Posterior vena cava (tissue), 2 donors: ENCODE measurements at regions not wholly inside any gene's neighbourhood (a gene's known extent, or its start where the extent isn't known, plus 50 kb on each side); places are given as distances from the start of the nearest gene placed in this dataset.

Experiments
- DNase-seq: peaks from one replicate; pipeline ENCODE4 v3.0.0-alpha.2; 2020; ENCODE audit warnings: low spot score
- intact Hi-C, 2 donors: fragments of 100-400 bp; cut with DNase I; formaldehyde crosslinking; loops; one replicate each; pipeline versions ENCODE4 v1.14.1 to v1.14.2; 2022 to 2023
- donor health status: DM: yes; HTN: yes; CAD: no.
- donor health status: DM: yes; HTN: yes; CAD: no.

DNA sequence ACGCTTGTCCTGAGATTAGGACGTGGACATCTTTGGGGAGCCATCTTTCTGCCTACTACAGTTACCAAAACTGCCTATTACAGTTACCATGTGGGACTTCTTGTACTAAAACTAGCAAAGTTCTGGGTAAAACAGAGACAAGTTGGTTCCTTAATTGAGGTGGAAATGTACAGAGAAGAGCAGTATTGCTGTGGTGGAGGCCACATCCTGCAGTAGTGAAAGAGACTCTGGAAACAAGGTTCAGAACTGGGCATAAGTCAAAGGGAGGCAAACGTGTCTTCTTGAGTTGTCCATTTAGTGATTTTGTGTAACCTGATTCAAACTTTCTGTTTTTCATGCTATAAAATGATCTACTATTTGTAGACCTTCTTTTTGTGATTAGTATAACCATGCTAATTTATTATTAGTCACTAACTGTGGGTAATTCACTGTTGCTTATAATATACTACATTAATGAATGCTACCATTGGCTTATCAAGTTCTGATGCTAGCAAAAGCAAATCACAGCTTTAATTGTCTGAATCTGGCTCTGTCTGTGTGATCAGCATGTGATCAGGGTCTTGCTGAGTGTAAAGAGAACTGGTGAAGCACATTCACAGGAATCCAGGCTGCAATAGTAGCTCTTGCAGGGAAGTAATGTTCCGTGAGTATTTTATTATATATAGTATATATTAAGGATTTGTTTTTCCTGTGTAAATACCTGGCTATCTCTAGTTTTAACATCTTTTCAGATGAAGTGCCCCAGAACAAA is 207.9 kb upstream of the GAP43 start:
- no peak for DNase-seq
- intact Hi-C loops = no loop called here

DNA sequence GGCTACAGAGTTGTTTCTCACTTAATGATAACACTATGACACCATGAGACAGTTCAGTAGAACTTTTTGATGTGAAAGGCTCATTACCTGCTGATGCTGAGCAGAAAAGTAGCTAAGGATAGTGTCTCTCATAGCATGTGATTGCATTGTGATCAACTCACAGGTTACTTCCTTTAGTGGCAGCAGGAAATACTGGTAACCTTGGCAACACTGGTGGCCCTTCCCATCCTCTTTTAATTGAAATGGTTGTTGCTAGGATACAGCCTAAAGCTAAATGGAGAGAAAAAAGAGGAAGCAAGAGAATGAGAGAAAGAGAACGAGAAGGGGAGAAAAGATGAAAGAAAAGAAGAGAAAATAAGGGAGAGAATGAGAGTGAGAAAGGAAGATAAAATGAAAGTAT is 204.7 kb upstream of the GAP43 start:
- DNase-seq = no peak

DNA sequence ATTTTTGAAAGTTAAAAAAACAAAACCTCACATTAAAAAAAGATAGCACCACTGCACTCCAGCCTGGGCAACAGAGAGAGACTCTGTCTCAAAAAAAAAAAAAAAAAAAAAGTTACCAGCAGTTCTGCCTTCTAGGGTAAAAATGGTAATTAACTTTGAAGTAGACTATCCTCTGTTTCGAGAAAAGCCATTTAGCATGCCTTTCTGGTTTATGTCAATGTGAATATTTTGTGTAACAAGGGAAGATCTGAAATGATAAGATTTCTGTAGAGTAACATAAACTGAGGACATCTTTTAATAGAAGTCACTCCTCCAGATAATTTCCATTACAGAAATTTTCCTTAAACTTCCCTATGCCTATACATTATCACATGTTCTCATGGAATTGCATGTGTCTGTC is 203.2 kb upstream of the GAP43 start:
- DNase-seq = no peak
- intact Hi-C loops = no loop called here

More for the DNA sequence above, 204.7 kb upstream of the GAP43 start:
- intact Hi-C loops = no loop called here

DNA sequence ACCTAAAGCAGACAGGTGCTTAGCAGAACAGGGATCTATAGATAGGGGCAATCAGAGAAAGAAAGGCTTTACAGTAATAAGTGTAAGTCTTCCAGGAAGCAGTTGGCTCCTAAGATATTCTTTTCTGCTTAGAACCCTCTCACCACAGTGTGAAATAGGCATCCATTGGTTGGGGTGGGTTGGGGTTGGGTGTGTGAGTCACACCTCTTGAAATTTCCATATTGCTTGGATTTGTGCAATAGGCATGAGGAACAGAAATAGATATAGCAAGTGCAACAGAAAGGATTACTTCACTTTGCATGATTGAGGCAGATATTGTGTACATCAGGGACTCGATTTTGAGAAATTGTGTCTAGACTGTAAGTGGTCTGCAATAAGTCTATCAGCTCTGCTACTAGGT is 200.1 kb upstream of the GAP43 start:
- no peak for DNase-seq
- intact Hi-C loops = no loop called here

DNA sequence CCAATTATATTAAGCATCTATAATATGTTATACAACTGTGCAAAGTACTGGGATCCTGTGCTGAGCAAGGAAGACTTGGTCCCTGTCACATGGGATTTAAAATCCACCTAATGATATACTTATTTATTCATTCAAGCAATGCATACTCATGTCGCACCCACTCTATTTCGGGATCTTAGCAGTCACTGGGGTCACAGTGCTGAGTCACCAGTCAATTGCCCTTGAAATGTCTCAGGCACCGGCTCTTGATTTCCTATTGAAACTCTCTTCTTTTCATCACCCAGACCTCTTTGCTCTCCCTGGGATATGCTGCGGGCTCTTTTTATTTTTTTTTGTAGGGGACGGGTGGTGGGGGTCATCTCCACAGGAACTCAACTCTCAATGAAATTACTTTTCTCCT is 194.5 kb upstream of the GAP43 start:
- DNase-seq = no peak
- intact Hi-C loops = no loop called here

DNA sequence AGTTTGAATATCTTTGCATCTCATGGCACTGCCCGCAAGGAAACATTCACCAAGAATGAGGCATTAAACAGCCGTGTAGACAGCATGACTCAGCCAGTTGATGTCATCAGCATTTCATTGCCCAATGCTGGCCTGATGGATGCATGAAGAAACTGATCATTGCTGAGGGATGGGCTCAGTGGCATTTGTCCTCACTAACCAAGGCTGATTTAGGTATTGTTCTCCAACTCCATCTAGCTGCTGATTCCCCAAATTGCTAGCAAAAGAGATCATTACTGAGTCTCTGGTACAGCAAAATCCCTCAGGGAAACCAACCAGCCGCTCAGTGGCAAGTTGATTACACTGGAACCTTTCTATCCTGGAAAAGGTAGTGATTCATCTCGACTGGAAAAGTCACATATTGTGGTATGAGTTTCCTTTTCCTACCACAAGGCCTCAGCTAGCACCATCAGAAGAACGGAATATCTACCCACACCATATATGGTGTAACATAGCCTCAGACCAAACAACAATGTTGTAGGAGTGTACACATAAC is 186.5 kb upstream of the GAP43 start:
- intact Hi-C loops = no loop called here
- no peak for DNase-seq

DNA sequence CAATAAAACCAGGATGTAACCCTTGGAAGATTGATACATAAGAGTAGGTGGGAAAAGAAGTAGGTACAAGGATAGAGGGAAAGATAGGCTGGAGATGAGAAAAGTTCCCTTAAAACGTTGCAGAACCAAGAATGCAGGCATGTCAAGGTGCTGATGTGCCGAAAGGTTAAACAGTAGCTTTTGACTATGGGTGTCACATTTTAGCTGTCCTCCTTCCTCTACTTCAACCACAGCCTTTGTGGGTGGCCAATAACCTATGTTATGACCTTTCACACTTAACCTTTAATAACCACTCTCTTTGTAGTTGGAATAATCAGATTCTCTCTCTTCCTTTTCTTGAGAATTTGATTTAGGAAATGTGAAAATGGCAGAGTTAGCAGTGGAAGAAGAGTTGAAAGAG is 184.5 kb upstream of the GAP43 start:
- intact Hi-C loops = no loop called here
- no peak for DNase-seq

DNA sequence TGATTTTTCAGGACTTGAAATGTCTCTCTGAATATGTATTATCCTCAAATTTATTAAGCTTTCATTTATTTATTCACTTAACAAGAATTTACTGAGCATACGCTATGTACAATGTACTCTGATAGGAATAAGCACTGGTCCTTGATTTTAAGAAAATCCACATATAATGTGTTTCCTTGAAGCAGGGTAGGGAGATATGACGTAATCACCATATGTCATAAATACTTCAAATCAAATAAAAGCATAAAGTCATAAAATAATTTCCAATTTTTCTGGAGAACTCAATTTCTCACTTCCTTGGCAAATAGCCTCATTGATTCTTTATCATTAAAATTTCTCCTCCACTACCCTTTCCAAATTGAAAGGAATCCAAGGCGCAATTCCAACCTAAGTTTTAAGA is 177.8 kb upstream of the GAP43 start:
- intact Hi-C loops = no loop called here
- DNase-seq = no peak

DNA sequence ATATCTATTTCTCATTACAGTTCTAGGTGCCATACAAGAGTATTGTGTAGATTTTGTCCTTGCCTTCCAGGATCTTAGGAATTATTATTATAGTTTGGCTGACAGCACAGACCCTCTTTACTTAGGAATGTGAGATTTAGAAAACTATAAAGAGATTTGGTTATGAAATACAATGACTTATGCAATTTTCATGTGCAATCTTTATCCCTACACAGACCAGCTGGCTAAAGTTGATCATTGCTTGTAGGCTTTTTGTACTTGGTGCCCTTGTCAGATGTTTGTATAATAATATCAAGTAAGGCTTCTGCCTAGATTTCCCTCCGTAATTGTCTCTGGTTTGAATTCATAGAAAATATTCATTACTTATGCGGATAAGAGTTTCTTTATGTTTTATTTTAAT is 174.5 kb upstream of the GAP43 start:
- DNase-seq = no peak

DNA sequence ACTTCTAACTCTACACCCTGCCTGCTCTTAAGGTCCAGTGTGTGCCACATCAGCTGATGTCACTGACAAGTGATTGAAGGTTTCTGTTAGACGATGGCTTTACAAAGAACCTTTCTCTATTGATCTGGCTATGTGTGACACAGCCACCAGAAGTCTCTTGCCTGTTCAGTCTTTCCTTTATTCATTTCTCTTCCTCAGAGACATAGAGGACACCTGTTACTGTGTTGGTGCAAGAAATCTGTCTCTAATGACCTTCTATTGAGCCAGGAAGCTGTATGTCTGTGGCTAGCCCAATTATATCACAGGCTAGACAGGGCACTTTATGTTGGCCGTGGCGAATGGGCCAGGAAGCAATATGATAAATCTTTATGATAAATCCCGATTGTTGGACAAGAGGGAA is 173.3 kb upstream of the GAP43 start:
- intact Hi-C loops = no loop called here
- DNase-seq = no peak

More for the DNA sequence above, 174.5 kb upstream of the GAP43 start:
- intact Hi-C loops = no loop called here

DNA sequence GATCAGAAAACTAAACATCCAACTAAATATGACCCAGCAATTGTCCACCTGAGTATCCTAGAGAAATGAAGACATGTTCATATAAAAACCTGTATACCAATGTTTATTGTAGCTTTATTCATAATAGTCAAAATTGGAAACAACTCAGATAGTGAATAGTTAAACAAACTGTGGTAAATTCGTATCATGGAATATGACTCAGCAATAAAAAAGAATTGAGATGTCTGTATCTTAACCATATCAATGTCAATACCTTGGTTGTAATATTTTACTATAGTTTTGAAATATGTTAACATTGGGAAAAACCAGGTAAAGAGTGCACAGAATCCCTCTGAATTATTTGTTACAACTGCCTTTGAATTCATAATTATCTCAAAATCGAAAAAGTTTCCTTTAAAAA is 159.3 kb upstream of the GAP43 start:
- intact Hi-C loops = no loop called here
- DNase-seq = no peak

DNA sequence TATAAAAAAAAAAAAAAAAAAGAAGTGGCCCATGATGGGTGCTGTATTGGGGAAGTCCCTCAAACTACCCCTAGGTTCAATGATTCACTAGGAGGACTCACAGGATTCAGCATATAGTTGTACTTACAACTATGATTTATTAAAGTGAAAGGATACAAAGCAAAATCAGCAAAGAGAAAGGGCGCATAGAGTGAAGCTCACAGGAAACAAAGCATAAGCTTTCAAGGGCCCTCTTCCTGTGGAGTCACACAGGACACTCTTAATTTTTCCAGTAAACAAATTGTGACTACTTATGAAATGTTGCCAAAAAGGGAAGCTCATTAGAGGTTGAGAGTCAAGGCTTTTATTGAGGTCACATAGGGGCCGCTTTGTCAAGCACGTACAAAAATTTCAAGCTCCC is 153.7 kb upstream of the GAP43 start:
- intact Hi-C loops = no loop called here
- DNase-seq = no peak

DNA sequence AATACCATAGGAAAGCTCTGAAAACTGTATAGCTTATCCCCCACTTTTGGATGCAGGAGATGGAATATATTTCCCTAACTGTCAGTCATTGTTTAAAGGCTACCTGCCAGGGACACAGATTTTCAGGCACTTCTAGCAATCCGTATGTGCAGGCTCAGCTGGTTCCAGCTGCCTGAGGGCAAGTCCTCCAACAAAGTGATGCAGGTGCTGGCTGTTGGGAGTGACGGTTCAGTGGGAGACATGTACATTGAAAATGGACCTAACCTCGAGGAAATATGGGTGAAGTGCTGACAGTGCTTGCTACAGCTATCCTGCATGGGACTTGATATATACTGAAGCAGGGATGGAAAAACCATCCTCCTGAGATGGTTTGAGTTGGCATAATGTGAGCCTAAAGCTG is 153.1 kb upstream of the GAP43 start:
- intact Hi-C loops = no loop called here
- DNase-seq = peak; percentile 43

DNA sequence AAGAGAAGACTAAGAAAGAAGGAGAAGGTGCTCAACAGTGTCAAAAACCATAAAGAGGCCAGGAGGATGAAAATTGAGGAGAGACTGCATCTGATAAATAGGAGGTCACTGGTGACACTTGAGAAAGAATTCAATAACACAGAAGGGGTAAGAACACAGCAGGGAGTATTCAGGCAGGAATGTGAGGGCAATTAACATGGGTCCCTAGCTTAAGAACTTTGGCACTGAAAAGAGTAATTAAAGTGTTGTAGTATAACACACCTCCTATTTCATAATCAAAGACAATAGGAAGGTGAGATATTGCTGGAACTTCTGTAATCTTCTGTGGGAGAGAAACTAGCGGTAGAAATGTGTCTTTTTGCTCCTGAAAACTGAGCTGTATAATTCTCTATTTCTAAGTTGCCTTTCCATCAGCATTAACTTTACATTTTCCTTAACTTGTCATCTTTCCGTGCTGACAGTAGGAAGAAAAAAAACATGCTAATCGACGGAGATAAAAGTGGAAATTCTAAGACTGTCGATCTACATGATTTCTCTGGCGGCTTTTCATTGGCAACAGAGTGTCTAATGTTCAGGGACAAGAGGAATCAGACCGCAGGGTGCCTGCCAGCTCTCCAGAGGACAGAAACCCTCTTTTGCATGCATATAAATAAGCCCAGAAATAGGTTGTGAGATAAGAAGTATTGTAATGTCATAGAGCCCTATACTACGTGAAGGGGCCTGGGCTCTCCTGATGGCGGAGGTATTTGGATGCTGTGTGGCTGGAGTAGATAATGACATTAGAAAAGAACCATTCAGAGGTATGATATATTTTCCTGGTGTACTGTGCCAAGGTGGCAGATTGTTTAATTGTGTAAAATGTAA is 147.9 kb upstream of the GAP43 start:
- DNase-seq = peak; percentile 53
- intact Hi-C loops = no loop called here

DNA sequence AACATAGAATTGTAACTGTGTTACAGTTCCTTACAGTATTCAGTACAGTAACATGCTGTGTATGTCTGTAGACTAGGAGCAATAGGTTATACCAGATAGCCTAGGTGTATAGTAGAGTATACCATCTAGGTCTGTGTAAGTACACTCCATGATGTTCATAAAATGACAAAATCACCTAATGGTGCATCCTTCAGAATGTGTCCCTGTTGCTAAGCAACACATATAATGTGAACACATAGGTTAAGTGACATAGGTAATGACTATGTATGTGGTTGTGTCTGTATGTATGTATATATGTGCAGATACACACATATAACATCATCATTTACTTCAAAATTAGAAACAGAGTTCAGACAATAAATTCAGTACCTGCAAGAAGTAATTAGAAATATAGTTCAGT is 146.8 kb upstream of the GAP43 start:
- no peak for DNase-seq
- intact Hi-C loops = no loop called here

DNA sequence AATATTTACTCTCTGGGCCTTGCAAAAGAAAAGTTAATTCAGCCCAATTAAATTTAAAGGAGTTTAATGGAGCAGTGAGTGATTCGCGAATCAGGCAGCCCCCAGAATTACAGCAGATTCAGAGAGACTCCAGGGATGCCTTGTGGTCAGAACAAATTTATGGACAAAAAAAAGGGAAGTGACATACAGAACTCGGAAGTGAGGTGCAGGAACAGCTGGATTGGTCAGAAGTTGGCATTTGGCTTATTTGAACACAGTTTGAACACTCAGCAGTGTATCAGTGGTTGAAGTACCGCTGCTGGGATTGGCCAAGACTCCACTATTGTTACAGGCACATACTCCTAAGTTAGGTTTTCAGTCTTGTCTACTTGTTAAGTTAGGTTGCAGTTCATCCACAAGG is 145.0 kb upstream of the GAP43 start:
- intact Hi-C loops = no loop called here
- DNase-seq = no peak

DNA sequence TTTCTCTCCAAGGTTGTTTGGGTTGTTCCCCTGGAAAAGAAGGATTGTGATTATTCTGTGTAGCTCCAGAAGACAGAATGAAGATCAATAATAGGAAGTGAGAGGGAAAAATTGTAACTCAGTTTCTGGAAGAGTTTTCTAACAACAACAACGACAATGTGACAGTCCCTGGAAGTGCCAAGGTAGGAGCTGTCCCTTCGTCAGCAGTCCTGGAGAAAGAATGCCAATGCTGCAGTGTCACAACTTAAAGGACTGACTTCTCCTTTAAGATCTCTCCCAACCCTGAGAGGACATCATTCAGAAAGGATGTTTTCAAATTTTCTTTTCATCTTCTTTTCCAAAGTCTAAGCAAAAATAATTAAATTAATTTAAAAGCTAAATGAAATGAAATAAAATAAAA is 136.4 kb upstream of the GAP43 start:
- intact Hi-C loops = no loop called here
- DNase-seq = no peak

DNA sequence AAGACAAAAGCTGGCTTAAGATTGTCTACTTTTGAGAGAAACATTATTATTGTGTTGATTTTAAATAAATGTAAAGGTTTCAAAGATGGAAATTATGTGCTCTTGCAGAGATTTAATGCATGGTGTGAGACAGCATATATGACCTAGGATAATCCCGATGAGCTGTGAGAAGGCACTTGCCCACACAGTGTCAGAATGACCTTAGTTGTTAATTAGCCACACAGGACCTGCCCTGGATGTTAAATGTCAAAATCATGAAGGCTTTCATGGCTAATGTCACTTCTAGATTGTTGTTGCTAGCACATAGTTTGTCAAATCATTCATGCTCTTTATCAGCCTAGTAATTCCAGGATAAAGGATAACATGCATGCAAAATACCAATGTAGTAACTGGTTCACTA is 135.3 kb upstream of the GAP43 start:
- intact Hi-C loops = no loop called here
- no peak for DNase-seq

DNA sequence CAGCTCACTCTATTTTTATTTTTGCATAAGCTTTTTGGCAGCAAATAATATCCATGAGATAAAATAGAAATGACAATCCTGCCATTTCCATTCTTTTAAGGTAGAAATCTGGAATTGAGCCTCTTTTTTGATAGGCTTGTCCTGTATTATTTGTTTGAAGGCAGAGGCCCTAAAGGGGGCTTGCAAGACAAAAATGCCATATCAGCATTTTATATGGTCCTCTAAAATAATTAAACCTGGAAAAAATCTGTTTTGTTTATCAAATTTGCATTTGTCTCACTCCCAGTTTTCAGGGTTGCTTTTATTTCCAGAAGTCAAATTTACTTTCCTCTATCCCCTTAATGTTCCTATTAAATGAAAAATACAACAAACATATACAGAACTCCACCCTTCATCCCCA is 134.9 kb upstream of the GAP43 start:
- intact Hi-C loops = no loop called here
- no peak for DNase-seq

DNA sequence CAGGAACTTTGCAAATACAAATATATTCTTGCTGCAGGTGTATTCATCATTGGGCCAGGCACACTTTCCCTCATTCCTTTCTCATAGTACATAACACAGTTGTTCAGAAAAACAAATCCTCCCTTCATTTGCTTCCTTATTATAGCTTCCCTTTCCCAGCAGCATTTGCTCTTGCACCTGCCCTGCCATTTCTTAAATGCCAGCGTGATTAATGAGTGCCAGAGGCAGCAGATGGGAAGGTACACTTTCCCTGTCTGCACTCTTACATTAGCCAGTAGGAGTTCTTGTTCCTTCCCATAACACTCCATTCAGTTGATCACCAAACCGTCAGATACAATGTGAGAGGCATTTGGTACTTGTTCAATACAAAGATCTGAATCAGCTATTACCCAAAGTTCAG is 128.5 kb upstream of the GAP43 start:
- no peak for DNase-seq
- intact Hi-C loops = no loop called here

DNA sequence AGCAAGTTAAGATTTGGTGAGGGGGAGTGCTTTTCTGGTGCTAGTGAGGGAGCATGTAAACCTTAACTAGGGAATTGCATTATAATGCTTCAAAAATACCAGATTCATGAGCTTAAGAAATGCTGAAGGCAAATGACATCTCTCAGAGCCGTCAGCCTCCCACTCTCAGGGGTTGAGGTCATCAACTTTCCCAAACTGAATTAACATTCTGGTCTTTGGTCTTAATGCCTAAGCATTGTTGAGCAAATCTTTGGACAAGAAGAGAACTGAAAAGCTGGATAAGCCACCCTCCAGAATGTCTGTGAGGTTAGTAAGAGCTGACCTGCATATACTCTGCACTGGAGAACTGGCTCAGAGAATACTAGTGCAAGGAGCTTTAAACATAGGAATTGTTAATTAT is 124.9 kb upstream of the GAP43 start:
- no peak for DNase-seq
- intact Hi-C loops = no loop called here
